GM18505 (cell line): ENCODE measurements at regions not wholly inside any gene's neighbourhood (a gene's known extent, or its start where the extent isn't known, plus 50 kb on each side); places are given as distances from the start of the nearest gene placed in this dataset.

Experiments used
- ATAC-seq: cut with Tn5 transposase; IDR thresholded peaks from one replicate; pipeline ENCODE4 v1.9.1; 2021; ENCODE audit not compliant: unreplicated experiment
- POLR2A ChIP-seq: IDR thresholded peaks from 4 replicates; pipeline ENCODE4 v1.6.1; 2011; ENCODE audit warnings: borderline replicate concordance; ENCODE audit not compliant: insufficient read depth, insufficient read length; ENCODE audit errors: extremely low read depth

- ATAC-seq: no peak
- TF ChIP-seq POLR2A: no peak
Observed at GRCh38 chr13:110826861-110827672, 87.8 kb downstream of the ANKRD10 start.
